ENCODE measurements at regions not wholly inside any gene's neighbourhood (a gene's known extent, or its start where the extent isn't known, plus 50 kb on each side); places are given as distances from the start of the nearest gene placed in this dataset.
A peak's percentile ranks its signal among the peaks of the same experiment; 100 is the strongest.

GRCh38 chr13:90798381-90798780 is 549.1 kb upstream of the MIR17HG start:
- ATAC-seq (no peak), DNase-seq (no peak)
- WGBS, 2 donors = 71 to 78% methylated on average over 3 of the region's 3 CpGs
- Histone ChIP-seq H3K27me3 (no peaks in the 10 kb centered on the region), H3K9me3 (no peaks in the 10 kb centered on the region), H3K27ac (no peak overlapping the region), H3K4me3 (no peak overlapping the region), H3K4me1 (peaks cover 0 to 16% (median 0%) of the 10 kb centered on the region in 9 donors), H3K36me3 (no peaks in the 10 kb centered on the region)
- intact Hi-C loops (cut with DNase I) = loop anchor here in 1 of 10 donors (10.0 kb wide), 1 partner anchor 84 kb away; no protein-coding TSS in a partner anchor
- no peak for TF ChIP-seq CTCF (IDR thresholded peaks at IDR 0.05)

GRCh38 chr13:90800082-90800746 is 547.3 kb upstream of the MIR17HG start:
- DNase-seq (peak; percentile 48 to 65), ATAC-seq (peak in 7 of 8 donors; percentile 61 to 89 (median 76))
- intact Hi-C loops (cut with DNase I) = no loop called here

GRCh38 chr13:90801621-90802020 is 545.9 kb upstream of the MIR17HG start:
- no peak for ATAC-seq
- TF ChIP-seq CTCF (IDR thresholded peaks at IDR 0.05) = no peak
- Histone ChIP-seq H3K36me3 (no peaks in the 10 kb centered on the region), H3K9me3 (no peaks in the 10 kb centered on the region), H3K27me3 (no peaks in the 10 kb centered on the region), H3K27ac (no peak overlapping the region), H3K4me3 (no peak overlapping the region), H3K4me1 (peaks cover 0 to 16% (median 0%) of the 10 kb centered on the region in 9 donors)
- DNase-seq = no peak
- intact Hi-C loops (cut with DNase I) = no loop called here
- WGBS, 2 donors = 86 to 89% methylated on average over 7 of the region's 7 CpGs

More at GRCh38 chr13:90800082-90800746, 547.3 kb upstream of the MIR17HG start:
- Histone ChIP-seq H3K9me3 (no peaks in the 10 kb centered on the region), H3K27ac (no peak overlapping the region), H3K4me1 (peaks cover 0 to 16% (median 0%) of the 10 kb centered on the region in 9 donors), H3K36me3 (no peaks in the 10 kb centered on the region), H3K4me3 (no peak overlapping the region), H3K27me3 (no peaks in the 10 kb centered on the region)
- no peak for TF ChIP-seq CTCF (IDR thresholded peaks at IDR 0.05)
- WGBS, 2 donors = 5 to 7% methylated on average over 3 of the region's 3 CpGs

- peaks cover 0 to 16% (median 0%) of the 10 kb centered on the region in 9 donors for H3K4me1 ChIP-seq
- WGBS, 2 donors = 65 to 72% methylated on average over 2 of the region's 2 CpGs
Observed at GRCh38 chr13:90803210-90803609, 544.3 kb upstream of the MIR17HG start.

More at GRCh38 chr13:90803210-90803609, 544.3 kb upstream of the MIR17HG start:
- H3K27me3 ChIP-seq = no peaks in the 10 kb centered on the region
- ATAC-seq = no peak
- TF ChIP-seq CTCF (IDR thresholded peaks at IDR 0.05) = no peak
- H3K9me3 ChIP-seq = peaks cover 0 to 5% (median 0%) of the 10 kb centered on the region in 11 donors
- no peak overlapping the region for H3K4me3 ChIP-seq
- no peaks in the 10 kb centered on the region for H3K36me3 ChIP-seq
- intact Hi-C loops (cut with DNase I) = no loop called here
- H3K27ac ChIP-seq = no peak overlapping the region
- DNase-seq = no peak

All from heart right ventricle (tissue), 16 donors.